Chondrocyte (in vitro differentiated cells): ENCODE measurements at regions not wholly inside any gene's neighbourhood (a gene's known extent, or its start where the extent isn't known, plus 50 kb on each side); places are given as distances from the start of the nearest gene placed in this dataset.

Source experiments
- DNase-seq: peaks from one replicate; pipeline ENCODE4 v3.0.0; 2021; ENCODE audit warnings: mixed read lengths, low spot score
- H3K27ac Mint-ChIP-seq: one replicate; pipeline ENCODE4 v1.8.0; 2021; ENCODE audit warnings: mild to moderate bottlenecking, moderate library complexity, mixed read lengths; ENCODE audit not compliant: unreplicated experiment
- H3K27me3 Mint-ChIP-seq: 2 replicates; pipeline ENCODE4 v1.8.0; 2021; ENCODE audit warnings: low read depth, mixed read lengths
- H3K36me3 Mint-ChIP-seq: 2 replicates; pipeline ENCODE4 v1.8.0; 2021; ENCODE audit warnings: low read depth, mixed read lengths
- H3K4me1 Mint-ChIP-seq: 2 replicates; pipeline ENCODE4 v1.8.0; 2021; ENCODE audit warnings: low read depth, mild to moderate bottlenecking, mixed read lengths
- H3K4me3 Mint-ChIP-seq: one replicate; pipeline ENCODE4 v1.8.0; 2021; ENCODE audit warnings: mild to moderate bottlenecking, moderate library complexity, mixed read lengths; ENCODE audit not compliant: unreplicated experiment
- H3K9me3 Mint-ChIP-seq: 2 replicates; pipeline ENCODE4 v1.8.0; 2021; ENCODE audit warnings: low read depth, mixed read lengths
- CTCF ChIP-seq: fragments of 200-600 bp; sonication (generic); IDR thresholded peaks from 2 replicates; pipeline ENCODE4 v1.5.0; 2021; ENCODE audit warnings: antibody characterized with exemption, mild to moderate bottlenecking, moderate library complexity

DNA sequence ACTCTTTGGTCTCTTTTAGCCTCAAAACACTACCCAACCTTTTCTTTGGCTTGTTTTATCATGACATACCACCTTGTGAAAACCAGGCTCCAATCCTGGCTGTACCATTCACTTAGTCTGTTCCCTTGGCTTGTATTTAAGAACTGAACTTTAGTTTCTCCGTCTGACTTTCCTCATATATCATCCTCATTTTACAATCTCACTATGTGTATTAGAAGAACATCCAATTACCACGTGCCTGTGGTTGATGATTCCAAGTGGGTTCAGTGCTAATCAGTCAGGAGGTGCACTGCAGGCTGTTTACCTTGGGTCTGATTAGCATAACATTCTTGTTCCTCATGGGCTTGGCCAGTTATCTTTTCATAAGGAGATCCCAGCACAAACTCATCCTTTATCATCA, 144.8 kb upstream of the KLF14 start:
- no peak overlapping the region for H3K4me3 Mint-ChIP-seq
- TF ChIP-seq CTCF, result no peak
- no peaks in the 10 kb centered on the region for H3K9me3 Mint-ChIP-seq
- peaks cover 43% of the 10 kb centered on the region for H3K4me1 Mint-ChIP-seq
- H3K27me3 Mint-ChIP-seq, result no peaks in the 10 kb centered on the region
- DNase-seq, result no peak
- H3K36me3 Mint-ChIP-seq, result peaks cover 17% of the 10 kb centered on the region
- no peak overlapping the region for H3K27ac Mint-ChIP-seq

GRCh38 chr7:130879191-130879590, 145.2 kb upstream of the KLF14 start:
- Mint-ChIP-seq H3K9me3 (no peaks in the 10 kb centered on the region), H3K4me1 (peaks cover 40% of the 10 kb centered on the region), H3K4me3 (no peak overlapping the region), H3K27ac (no peak overlapping the region), H3K36me3 (peaks cover 17% of the 10 kb centered on the region), H3K27me3 (no peaks in the 10 kb centered on the region)
- DNase-seq, result no peak
- no peak for TF ChIP-seq CTCF

DNA sequence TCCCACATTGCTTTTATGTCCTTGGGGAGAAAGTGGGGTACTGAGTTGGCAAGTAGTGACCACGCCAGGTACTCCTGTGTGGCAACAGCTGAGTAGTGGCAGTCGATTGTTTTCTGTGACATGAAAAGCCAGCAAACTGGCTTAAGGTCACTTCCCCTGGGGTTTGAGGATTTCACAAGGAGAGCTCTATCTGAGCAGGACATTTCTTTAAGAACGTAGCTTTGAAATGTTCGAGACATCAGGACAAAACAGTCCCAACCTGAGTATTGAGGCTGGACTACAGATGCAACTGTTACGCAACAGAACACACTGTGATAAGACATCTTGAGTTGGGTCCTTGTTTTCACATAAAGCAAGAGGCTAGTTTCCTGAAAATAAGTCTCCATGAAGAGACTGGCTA, 146.7 kb upstream of the KLF14 start:
- no peaks in the 10 kb centered on the region for H3K9me3 Mint-ChIP-seq
- TF ChIP-seq CTCF, result no peak
- no peak for DNase-seq
- peaks cover 19% of the 10 kb centered on the region for H3K36me3 Mint-ChIP-seq
- H3K27ac Mint-ChIP-seq, result peak overlapping the region; percentile 36
- H3K4me3 Mint-ChIP-seq, result no peak overlapping the region
- no peaks in the 10 kb centered on the region for H3K27me3 Mint-ChIP-seq
- peaks cover 41% of the 10 kb centered on the region for H3K4me1 Mint-ChIP-seq

GRCh38 chr7:130881091-130881798, 147.2 kb upstream of the KLF14 start:
- Mint-ChIP-seq H3K36me3 (peaks cover 19% of the 10 kb centered on the region), H3K4me3 (no peak overlapping the region), H3K27me3 (no peaks in the 10 kb centered on the region), H3K27ac (peak overlapping the region; percentile 24), H3K4me1 (peaks cover 44% of the 10 kb centered on the region), H3K9me3 (no peaks in the 10 kb centered on the region)
- TF ChIP-seq CTCF, result no peak
- no peak for DNase-seq

GRCh38 chr7:130881799-130882141, 147.8 kb upstream of the KLF14 start:
- H3K36me3 Mint-ChIP-seq, result peaks cover 19% of the 10 kb centered on the region
- peak overlapping the region; percentile 61 for H3K27ac Mint-ChIP-seq
- no peaks in the 10 kb centered on the region for H3K27me3 Mint-ChIP-seq
- no peak for DNase-seq
- H3K4me3 Mint-ChIP-seq, result no peak overlapping the region
- H3K4me1 Mint-ChIP-seq, result peaks cover 50% of the 10 kb centered on the region
- H3K9me3 Mint-ChIP-seq, result no peaks in the 10 kb centered on the region
- TF ChIP-seq CTCF, result no peak
